ENCODE measurements at regions not wholly inside any gene's neighbourhood (a gene's known extent, or its start where the extent isn't known, plus 50 kb on each side); places are given as distances from the start of the nearest gene placed in this dataset.

GRCh38 chr7:144955422-144955821 lies 119.6 kb upstream of the TPK1 start:
- no peak for TF ChIP-seq CTCF (IDR thresholded peaks at IDR 0.05)
- TF ChIP-seq POLR2A (IDR thresholded peaks at IDR 0.05) = no peak

Data from esophagus squamous epithelium (tissue), 4 donors.